Mesenchymal stem cell (in vitro differentiated cells and primary cell): ENCODE measurements at regions not wholly inside any gene's neighbourhood (a gene's known extent, or its start where the extent isn't known, plus 50 kb on each side); places are given as distances from the start of the nearest gene placed in this dataset.
"Not testable (repeated sequence)": the region's sequence is repeated elsewhere in the genome, so short reads cannot be mapped to it uniquely, and the experiment has no call there.

Experiments used
- DNase-seq: peaks from one replicate; pipeline ENCODE4 v3.0.0-alpha.2; 2013
- H2AFZ ChIP-seq: one replicate; pipeline ENCODE4 v1.6.1; 2013; ENCODE audit warnings: low read depth, mild to moderate bottlenecking, control low read depth, inconsistent platforms, low read length, moderate library complexity
- H2AK5ac ChIP-seq: 2 replicates; pipeline ENCODE4 v1.6.1; 2013; ENCODE audit warnings: low read length, moderate library complexity, mild to moderate bottlenecking, inconsistent platforms; ENCODE audit not compliant: severe bottlenecking
- H2BK120ac ChIP-seq: one replicate; pipeline ENCODE4 v1.6.1; 2013; ENCODE audit warnings: low read depth, mild to moderate bottlenecking, inconsistent platforms, low read length, moderate library complexity
- H2BK12ac ChIP-seq, 2 experiments: one replicate each; pipeline ENCODE4 v1.6.1; 2013; ENCODE audit warnings: inconsistent platforms in 2 of 2, low read length in 2 of 2, mild to moderate bottlenecking in 2 of 2, moderate library complexity in 2 of 2, control low read depth in 1 of 2
- H2BK15ac ChIP-seq: one replicate; pipeline ENCODE4 v1.6.1; 2013; ENCODE audit warnings: mild to moderate bottlenecking, low read depth, inconsistent platforms; ENCODE audit not compliant: poor library complexity, severe bottlenecking
- H2BK5ac ChIP-seq: 2 replicates; pipeline ENCODE4 v1.6.1; 2013; ENCODE audit warnings: low read depth, mild to moderate bottlenecking, low read length, control low read depth, inconsistent platforms; ENCODE audit not compliant: poor library complexity, severe bottlenecking
- H3K14ac ChIP-seq, 2 experiments: one replicate each; pipeline ENCODE4 v1.6.1; 2013; ENCODE audit warnings: inconsistent platforms in 2 of 2, low read length in 2 of 2, control low read depth in 1 of 2, mild to moderate bottlenecking in 1 of 2, moderate library complexity in 1 of 2
- H3K18ac ChIP-seq, 2 experiments: one replicate each; pipeline ENCODE4 v1.6.1; 2013; ENCODE audit warnings: inconsistent platforms in 2 of 2, low read length in 2 of 2, control low read depth in 1 of 2, low read depth in 1 of 2, mild to moderate bottlenecking in 1 of 2
- H3K23ac ChIP-seq, 2 experiments: one replicate each; pipeline ENCODE4 v1.6.1; 2013; ENCODE audit warnings: inconsistent platforms in 2 of 2, low read length in 2 of 2, mild to moderate bottlenecking in 2 of 2, moderate library complexity in 2 of 2, control low read depth in 1 of 2
- H3K27ac ChIP-seq: 2 replicates; pipeline ENCODE4 v1.5.1; 2013; ENCODE audit warnings: mild to moderate bottlenecking, moderate library complexity, low read length, control low read depth, inconsistent platforms; ENCODE audit not compliant: poor library complexity, severe bottlenecking
- H3K27me3 ChIP-seq, 2 experiments: 2 replicates each; pipeline versions ENCODE4 v1.6.1 to v1.7.0; 2013; ENCODE audit warnings: low read length in 2 of 2, mild to moderate bottlenecking in 2 of 2, moderate library complexity in 2 of 2, control low read depth in 1 of 2, inconsistent platforms in 1 of 2; ENCODE audit not compliant: control insufficient read depth in 1 of 2, insufficient read depth in 1 of 2
- H3K36me3 ChIP-seq, 2 experiments: 2 replicates each; pipeline versions ENCODE4 v1.6.1 to v1.7.0; 2013; ENCODE audit warnings: low read length in 2 of 2, control low read depth in 1 of 2, inconsistent platforms in 1 of 2, low read depth in 1 of 2, mild to moderate bottlenecking in 1 of 2; ENCODE audit not compliant: insufficient read depth in 2 of 2, control insufficient read depth in 1 of 2
- H3K4ac ChIP-seq, 2 experiments: one replicate each; pipeline ENCODE4 v1.6.1; 2013; ENCODE audit warnings: inconsistent platforms in 2 of 2, low read length in 2 of 2, mild to moderate bottlenecking in 2 of 2, moderate library complexity in 2 of 2, control low read depth in 1 of 2, low read depth in 1 of 2
- H3K4me1 ChIP-seq: 2 replicates; pipeline ENCODE4 v1.6.1; 2013; ENCODE audit warnings: low read depth, low read length, control low read depth; ENCODE audit not compliant: control insufficient read depth, insufficient read depth
- H3K4me2 ChIP-seq: 2 replicates; pipeline ENCODE4 v1.6.1; 2013; ENCODE audit warnings: low read length, mild to moderate bottlenecking, inconsistent platforms; ENCODE audit not compliant: poor library complexity, severe bottlenecking
- H3K4me3 ChIP-seq, 2 experiments: 2 replicates each; pipeline versions ENCODE4 v1.5.1 to v1.7.0; 2013; ENCODE audit warnings: low read length in 2 of 2, mild to moderate bottlenecking in 2 of 2, control low read depth in 1 of 2, low read depth in 1 of 2; ENCODE audit not compliant: insufficient read depth in 1 of 2
- H3K79me1 ChIP-seq: replicated peaks from 2 replicates; pipeline ENCODE4 v1.6.1; 2013; ENCODE audit warnings: mild to moderate bottlenecking, control low read depth, low read length, inconsistent platforms; ENCODE audit not compliant: poor library complexity, severe bottlenecking
- H3K9ac ChIP-seq: 2 replicates; pipeline ENCODE4 v1.7.0; 2013; ENCODE audit warnings: mild to moderate bottlenecking, low read length, moderate library complexity
- H3K9me3 ChIP-seq: 2 replicates; pipeline ENCODE4 v1.7.0; 2013; ENCODE audit warnings: mild to moderate bottlenecking, low read length; ENCODE audit not compliant: control insufficient read depth
- H4K8ac ChIP-seq: one replicate; pipeline ENCODE4 v1.6.1; 2013; ENCODE audit warnings: inconsistent platforms, mild to moderate bottlenecking, low read length, moderate library complexity
- H4K91ac ChIP-seq: one replicate; pipeline ENCODE4 v1.6.1; 2013; ENCODE audit warnings: mild to moderate bottlenecking, low read length, inconsistent platforms
- WGBS: methylation state at CpG from one replicate; pipeline ENCODE4 v1.1.7; 2013; ENCODE audit warnings: mixed read lengths; 5-methylcytosine and 5-hydroxymethylcytosine counted together

DNA sequence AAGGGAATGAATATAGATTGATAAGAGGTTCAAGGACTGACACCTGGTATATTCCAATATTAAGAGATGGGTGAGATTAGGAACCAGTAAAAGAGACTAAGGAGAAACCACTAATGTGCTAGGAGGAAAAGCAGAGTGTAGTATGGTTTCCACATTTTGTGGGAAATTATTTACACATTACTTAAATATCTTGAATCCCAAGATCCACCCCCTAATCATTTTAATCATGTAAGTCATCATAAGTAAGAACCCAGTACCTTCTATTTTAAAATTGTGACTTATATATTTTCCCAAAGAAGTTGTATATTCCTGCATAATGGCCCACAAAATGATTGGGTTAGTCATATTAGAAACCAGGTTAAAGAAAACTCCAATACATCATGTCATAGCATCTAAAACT is 122.0 kb upstream of the PRSS12 start:
- H2AFZ ChIP-seq, H3K23ac ChIP-seq, H3K9me3 ChIP-seq, H3K18ac ChIP-seq, H3K9ac ChIP-seq, H3K4me2 ChIP-seq, H2AK5ac ChIP-seq, H2BK15ac ChIP-seq, H3K4me1 ChIP-seq, H3K36me3 ChIP-seq, H3K4me3 ChIP-seq, H2BK120ac ChIP-seq, H4K8ac ChIP-seq, H3K14ac ChIP-seq, H2BK5ac ChIP-seq, H3K79me1 ChIP-seq, DNase-seq, H4K91ac ChIP-seq, H3K27me3 ChIP-seq, H3K27ac ChIP-seq, H2BK12ac ChIP-seq, H3K4ac ChIP-seq: not testable (repeated sequence)

DNA sequence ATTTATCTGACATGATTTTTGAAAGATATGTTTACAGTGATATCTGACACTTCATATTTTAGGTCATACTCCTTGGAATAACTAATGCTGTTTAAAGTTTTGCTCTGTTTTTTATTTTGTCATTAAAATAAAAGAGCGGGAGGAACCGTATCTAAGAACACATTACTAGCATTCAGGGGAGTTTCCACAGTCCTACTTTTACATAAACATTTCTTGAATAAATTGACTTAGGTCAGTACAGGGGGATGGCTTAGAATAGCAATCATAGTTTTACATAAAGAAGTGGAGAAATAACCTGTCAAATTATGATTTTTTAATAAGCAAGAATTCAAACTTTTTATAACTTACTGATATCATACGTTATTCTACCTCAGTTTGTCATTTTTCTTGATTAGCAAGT is 123.1 kb upstream of the PRSS12 start:
- not testable (repeated sequence) for H3K79me1 ChIP-seq, H3K23ac ChIP-seq, DNase-seq, H3K4me3 ChIP-seq, H2BK12ac ChIP-seq, H4K8ac ChIP-seq, H3K36me3 ChIP-seq, H3K18ac ChIP-seq, H2AK5ac ChIP-seq, H2BK5ac ChIP-seq, H3K9me3 ChIP-seq, H3K4ac ChIP-seq, H3K4me1 ChIP-seq, H4K91ac ChIP-seq, H3K4me2 ChIP-seq, H2BK15ac ChIP-seq, H3K14ac ChIP-seq, H3K27me3 ChIP-seq, H3K27ac ChIP-seq, H2AFZ ChIP-seq, H2BK120ac ChIP-seq, H3K9ac ChIP-seq
- no CpG with 5 or more reads among the region's 3 CpGs for WGBS

DNA sequence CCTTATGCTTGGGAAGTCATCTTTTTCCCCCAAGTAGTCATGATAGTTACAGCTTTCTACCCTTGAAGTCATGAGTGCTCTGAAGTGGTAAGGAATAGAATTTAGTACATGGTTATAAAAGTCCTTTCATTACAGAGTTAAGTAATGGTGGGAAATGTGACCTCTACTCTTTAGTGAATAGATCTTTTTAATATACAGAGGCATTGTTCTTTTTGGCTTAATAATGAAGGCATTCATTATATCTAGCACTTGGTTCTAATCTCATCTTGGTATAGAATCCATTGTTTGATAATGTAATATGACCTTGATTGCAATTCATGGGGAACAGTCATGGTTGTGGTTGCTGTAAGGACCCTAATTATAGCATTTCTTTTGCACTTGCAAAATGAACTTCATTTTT is 125.0 kb upstream of the PRSS12 start:
- H4K91ac ChIP-seq, H3K9me3 ChIP-seq, H2BK120ac ChIP-seq, H2AK5ac ChIP-seq, H3K18ac ChIP-seq, H3K14ac ChIP-seq, H3K36me3 ChIP-seq, H3K23ac ChIP-seq, H3K27me3 ChIP-seq, H2BK12ac ChIP-seq, DNase-seq, H2BK5ac ChIP-seq, H3K27ac ChIP-seq, H3K9ac ChIP-seq, H4K8ac ChIP-seq, H2AFZ ChIP-seq, H3K4me2 ChIP-seq, H3K4ac ChIP-seq, H3K79me1 ChIP-seq, H3K4me1 ChIP-seq, H2BK15ac ChIP-seq, H3K4me3 ChIP-seq: not testable (repeated sequence)

DNA sequence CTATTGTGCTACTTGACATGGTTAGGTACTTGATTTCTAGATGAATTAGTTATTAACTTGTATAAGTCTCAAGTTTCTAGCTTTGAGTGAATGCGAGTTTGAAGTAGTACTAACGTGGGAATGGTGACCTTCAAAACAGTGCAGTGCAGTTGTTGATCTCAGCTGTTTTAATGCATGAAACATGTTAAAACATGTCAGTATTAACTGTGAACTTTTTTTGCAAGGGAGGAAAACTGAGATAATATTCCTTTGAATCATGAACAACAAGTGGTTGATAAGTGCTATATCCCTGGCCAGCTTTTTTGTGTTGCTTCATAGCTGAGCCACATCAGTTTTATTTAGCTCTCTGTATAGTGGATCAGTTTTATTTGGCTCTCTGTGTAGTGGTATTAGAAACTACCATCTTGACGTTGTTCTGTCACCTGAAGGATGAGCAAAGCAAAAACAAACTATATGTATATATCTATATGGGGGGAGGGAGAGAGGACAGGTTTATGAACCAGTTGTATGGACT is 133.1 kb upstream of the PRSS12 start:
- H2BK120ac ChIP-seq, H3K14ac ChIP-seq, H2BK15ac ChIP-seq, H3K4me2 ChIP-seq, H3K79me1 ChIP-seq, H3K23ac ChIP-seq, H2BK5ac ChIP-seq, H2AFZ ChIP-seq, H3K18ac ChIP-seq, DNase-seq, H4K91ac ChIP-seq, H3K4me1 ChIP-seq, H4K8ac ChIP-seq, H3K9me3 ChIP-seq, H3K4me3 ChIP-seq, H3K9ac ChIP-seq, H2BK12ac ChIP-seq, H3K36me3 ChIP-seq, H2AK5ac ChIP-seq, H3K27ac ChIP-seq, H3K4ac ChIP-seq, H3K27me3 ChIP-seq: not testable (repeated sequence)
- 85% methylated on average over 2 of the region's 3 CpGs for WGBS
